DOHH2 (cell line): ENCODE measurements at regions not wholly inside any gene's neighbourhood (a gene's known extent, or its start where the extent isn't known, plus 50 kb on each side); places are given as distances from the start of the nearest gene placed in this dataset.

Source experiments
- H3F3A ChIP-seq: fragments of 200-600 bp; sonication (generic), shearing (Covaris generic); 2 replicates; pipeline ENCODE4 v1.6.0; 2016; ENCODE audit warnings: antibody characterized with exemption, mild to moderate bottlenecking; ENCODE audit not compliant: control insufficient read depth, insufficient read depth
- H3K27ac ChIP-seq: fragments of 200-600 bp; sonication (generic); 2 replicates; pipeline ENCODE4 v1.5.1; 2014; ENCODE audit warnings: low read depth, mild to moderate bottlenecking, low read length, moderate library complexity
- H3K27me3 ChIP-seq: fragments of 200-600 bp; sonication (generic); 2 replicates; pipeline ENCODE4 v1.6.1; 2014; ENCODE audit warnings: mild to moderate bottlenecking, low read length, mixed read lengths; ENCODE audit not compliant: control insufficient read depth
- H3K36me3 ChIP-seq: fragments of 200-600 bp; sonication (generic); 2 replicates; pipeline ENCODE4 v1.6.1; 2014; ENCODE audit warnings: mild to moderate bottlenecking, low read length, moderate library complexity, mixed read lengths; ENCODE audit not compliant: control insufficient read depth
- H3K4me1 ChIP-seq: fragments of 200-600 bp; sonication (generic); 2 replicates; pipeline ENCODE4 v1.6.1; 2014; ENCODE audit warnings: mild to moderate bottlenecking, low read length, mixed read lengths; ENCODE audit not compliant: control insufficient read depth
- H3K4me2 ChIP-seq: fragments of 200-600 bp; sonication (generic); 2 replicates; pipeline ENCODE4 v1.6.0; 2014; ENCODE audit warnings: mild to moderate bottlenecking, low read length, moderate library complexity
- H3K4me3 ChIP-seq: fragments of 200-600 bp; sonication (generic); 2 replicates; pipeline ENCODE4 v1.5.1; 2014; ENCODE audit warnings: mild to moderate bottlenecking, low read length, mixed read lengths
- H3K79me2 ChIP-seq: fragments of 200-600 bp; sonication (generic); 2 replicates; pipeline ENCODE4 v1.6.1; 2014; ENCODE audit warnings: mild to moderate bottlenecking, low read length, mixed read lengths; ENCODE audit not compliant: control insufficient read depth
- H3K9me2 ChIP-seq: fragments of 200-600 bp; sonication (generic); replicated peaks from 2 replicates; pipeline ENCODE4 v1.6.1; 2014; ENCODE audit warnings: mild to moderate bottlenecking, low read length, mixed read lengths; ENCODE audit not compliant: control insufficient read depth
- H3K9me3 ChIP-seq: fragments of 200-600 bp; sonication (generic); 2 replicates; pipeline ENCODE4 v1.6.1; 2014; ENCODE audit warnings: antibody characterized with exemption, low read length, mixed read lengths; ENCODE audit not compliant: control insufficient read depth, insufficient read depth
- H4K20me1 ChIP-seq: fragments of 200-600 bp; sonication (generic); 2 replicates; pipeline ENCODE4 v1.6.0; 2014; ENCODE audit warnings: low read depth, mild to moderate bottlenecking, antibody characterized with exemption, low read length, moderate library complexity; ENCODE audit not compliant: control insufficient read depth, insufficient read depth
- CTCF ChIP-seq: fragments of 200-600 bp; sonication (generic); IDR thresholded peaks from one replicate; pipeline ENCODE4 v1.5.1; 2014; ENCODE audit warnings: antibody characterized with exemption, mild to moderate bottlenecking, low read depth, low read length; ENCODE audit not compliant: poor library complexity, severe bottlenecking
- EZH2phosphoT487 ChIP-seq: fragments of 200-600 bp; sonication (generic); IDR thresholded peaks from 2 replicates; pipeline ENCODE4 v1.6.1; 2017; ENCODE audit warnings: borderline replicate concordance, mild to moderate bottlenecking, antibody characterized with exemption, low read length, moderate library complexity, mixed read lengths

DNA sequence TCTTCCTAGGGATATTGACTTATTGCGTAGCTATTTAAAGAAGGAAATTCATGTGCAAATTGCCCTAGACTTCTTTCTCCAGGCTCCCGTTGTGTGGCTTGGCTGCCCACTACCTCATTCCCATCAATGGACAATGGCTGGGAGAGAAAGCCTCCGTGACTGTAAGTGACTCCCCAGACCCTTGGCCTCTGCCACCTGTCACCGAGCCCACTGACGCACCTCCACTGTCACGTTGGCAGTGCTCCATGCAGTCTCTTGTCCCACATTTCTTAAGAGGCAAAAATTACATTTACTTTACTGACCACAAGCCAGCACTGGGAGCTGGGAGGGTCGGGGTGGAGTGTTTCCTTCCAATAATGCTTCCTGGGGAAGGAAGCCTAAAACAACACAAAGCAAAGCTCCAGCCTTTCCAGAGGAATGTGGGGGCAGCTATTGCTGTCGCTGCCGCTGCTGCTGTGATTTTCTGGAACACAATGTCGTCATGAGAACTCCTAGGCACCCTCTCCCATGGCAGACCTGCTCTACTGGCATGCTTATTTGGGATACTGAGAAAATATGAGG, 89.7 kb upstream of the STEAP1B start:
- 0 out of 2 replicates have a peak, but pooled peaks cover 3% of the 10 kb centered on the region for H3K4me1 ChIP-seq
- H4K20me1 ChIP-seq = no peaks in the 10 kb centered on the region
- H3K27ac ChIP-seq = no peak overlapping the region
- TF ChIP-seq EZH2phosphoT487 = no peak
- TF ChIP-seq CTCF = no peak
- H3K4me3 ChIP-seq = no peak overlapping the region
- no peak overlapping the region for H3K4me2 ChIP-seq
- no peaks in the 10 kb centered on the region for H3K79me2 ChIP-seq
- H3K27me3 ChIP-seq = peaks cover 41% of the 10 kb centered on the region
- no peaks in the 10 kb centered on the region for H3K9me3 ChIP-seq
- H3K36me3 ChIP-seq = no peaks in the 10 kb centered on the region
- H3F3A ChIP-seq = no peaks in the 10 kb centered on the region
- H3K9me2 ChIP-seq = no peaks in the 10 kb centered on the region

GRCh38 chr7:22588351-22588750, 88.4 kb upstream of the STEAP1B start:
- H3K4me1 ChIP-seq = peaks cover 10% of the 10 kb centered on the region
- no peaks in the 10 kb centered on the region for H3F3A ChIP-seq
- no peaks in the 10 kb centered on the region for H3K79me2 ChIP-seq
- H3K4me2 ChIP-seq = no peak overlapping the region
- H3K9me3 ChIP-seq = no peaks in the 10 kb centered on the region
- H3K27me3 ChIP-seq = peaks cover 50% of the 10 kb centered on the region
- no peaks in the 10 kb centered on the region for H3K36me3 ChIP-seq
- no peaks in the 10 kb centered on the region for H3K9me2 ChIP-seq
- TF ChIP-seq CTCF (no peak), EZH2phosphoT487 (0 out of 2 replicates have a peak, but pooled peaks have one; percentile 37)
- no peak overlapping the region for H3K4me3 ChIP-seq
- H4K20me1 ChIP-seq = no peaks in the 10 kb centered on the region
- no peak overlapping the region for H3K27ac ChIP-seq

DNA sequence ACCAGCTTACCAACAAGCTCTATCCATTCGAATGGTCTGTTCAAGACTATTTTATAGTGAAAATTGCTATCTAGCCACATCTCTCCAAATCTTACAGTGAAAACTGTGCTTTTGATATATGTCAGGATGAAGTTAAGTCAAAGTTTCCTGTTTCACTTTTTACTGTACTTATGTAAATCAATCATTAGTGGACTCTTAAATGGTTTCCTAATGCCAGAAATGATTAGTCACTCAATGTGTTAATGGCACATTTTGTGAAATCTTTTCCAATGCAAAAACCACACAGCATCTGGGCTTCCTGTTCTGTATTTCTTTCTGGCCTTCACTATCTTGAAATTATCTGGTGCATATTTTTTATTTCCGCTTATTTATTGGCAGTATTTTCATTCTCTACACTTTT, 87.3 kb upstream of the STEAP1B start:
- no peaks in the 10 kb centered on the region for H3K9me3 ChIP-seq
- H3K27ac ChIP-seq = no peak overlapping the region
- no peak overlapping the region for H3K4me3 ChIP-seq
- no peaks in the 10 kb centered on the region for H3K36me3 ChIP-seq
- H3K27me3 ChIP-seq = peaks cover 52% of the 10 kb centered on the region
- H3K9me2 ChIP-seq = no peaks in the 10 kb centered on the region
- no peaks in the 10 kb centered on the region for H3K79me2 ChIP-seq
- no peaks in the 10 kb centered on the region for H4K20me1 ChIP-seq
- H3K4me1 ChIP-seq = peaks cover 10% of the 10 kb centered on the region
- H3F3A ChIP-seq = no peaks in the 10 kb centered on the region
- TF ChIP-seq EZH2phosphoT487 = no peak
- TF ChIP-seq CTCF = no peak
- no peak overlapping the region for H3K4me2 ChIP-seq

DNA sequence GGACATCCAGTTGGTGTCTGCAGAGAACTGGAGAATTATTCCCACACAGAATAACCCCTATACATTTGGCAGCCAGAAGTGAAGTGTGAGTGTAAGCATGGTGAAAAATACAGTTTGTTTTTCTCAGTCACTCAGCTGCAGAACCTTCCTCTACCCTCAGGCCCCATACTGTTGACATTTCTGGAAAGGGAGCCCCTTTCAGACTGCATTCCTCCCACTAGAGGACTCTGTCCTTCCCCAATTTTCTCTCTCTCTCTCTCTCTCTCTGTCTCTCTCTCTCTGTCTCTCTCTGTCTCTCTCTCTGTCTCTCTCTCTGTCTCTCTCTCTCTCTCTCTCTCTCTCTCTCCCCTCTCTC, 86.8 kb upstream of the STEAP1B start:
- Histone ChIP-seq H3K4me3 (no peak overlapping the region), H3K79me2 (no peaks in the 10 kb centered on the region), H3K27me3 (peaks cover 52% of the 10 kb centered on the region), H3K4me1 (peaks cover 10% of the 10 kb centered on the region), H3K4me2 (no peak overlapping the region), H3K9me3 (no peaks in the 10 kb centered on the region), H3K27ac (no peak overlapping the region), H4K20me1 (no peaks in the 10 kb centered on the region), H3K9me2 (no peaks in the 10 kb centered on the region), H3F3A (no peaks in the 10 kb centered on the region), H3K36me3 (no peaks in the 10 kb centered on the region)
- TF ChIP-seq EZH2phosphoT487 (no peak), CTCF (no peak)
